Epithelial cell of prostate (primary cell): ENCODE measurements at regions not wholly inside any gene's neighbourhood (a gene's known extent, or its start where the extent isn't known, plus 50 kb on each side); places are given as distances from the start of the nearest gene placed in this dataset.
A peak's percentile ranks its signal among the peaks of the same experiment; 100 is the strongest.

Source experiments
- DNase-seq: peaks from one replicate; pipeline ENCODE4 v3.0.0-alpha.2; 2011; ENCODE audit warnings: low read depth, low spot score
- H3K27ac ChIP-seq: fragments of 450-650 bp; 2 replicates; pipeline ENCODE4 v1.5.1; 2017; ENCODE audit warnings: mild to moderate bottlenecking

- no peak overlapping the region for H3K27ac ChIP-seq
- DNase-seq, result no peak
Measured at GRCh38 chr20:50257860-50258259, 67.2 kb downstream of the CEBPB start.

- DNase-seq, result no peak
- H3K27ac ChIP-seq, result no peak overlapping the region
Measured at GRCh38 chr20:50258790-50259483, 68.3 kb downstream of the CEBPB start.

GRCh38 chr20:50259705-50260478 lies 69.3 kb downstream of the CEBPB start:
- DNase-seq, result no peak
- H3K27ac ChIP-seq, result no peak overlapping the region

- no peak overlapping the region for H3K27ac ChIP-seq
- DNase-seq, result no peak
Measured at GRCh38 chr20:50260479-50261221, 70.0 kb downstream of the CEBPB start.

- no peak overlapping the region for H3K27ac ChIP-seq
- no peak for DNase-seq
Measured at GRCh38 chr20:50261471-50262212, 71.0 kb downstream of the CEBPB start.

- DNase-seq, result no peak
- no peak overlapping the region for H3K27ac ChIP-seq
Measured at GRCh38 chr20:50263831-50264230, 73.2 kb downstream of the CEBPB start.

- no peak overlapping the region for H3K27ac ChIP-seq
Measured at GRCh38 chr20:50264534-50265145, 74.0 kb downstream of the CEBPB start.

GRCh38 chr20:50265245-50265946 lies 74.8 kb downstream of the CEBPB start:
- no peak overlapping the region for H3K27ac ChIP-seq
- no peak for DNase-seq

More at GRCh38 chr20:50264534-50265145, 74.0 kb downstream of the CEBPB start:
- no peak for DNase-seq

GRCh38 chr20:50266293-50267040 lies 75.8 kb downstream of the CEBPB start:
- H3K27ac ChIP-seq, result peak overlapping the region; percentile 5

GRCh38 chr20:50267041-50267865 lies 76.6 kb downstream of the CEBPB start:
- no peak for DNase-seq
- peak overlapping the region; percentile 5 for H3K27ac ChIP-seq

More at GRCh38 chr20:50266293-50267040, 75.8 kb downstream of the CEBPB start:
- DNase-seq, result no peak

- DNase-seq, result no peak
- no peak overlapping the region for H3K27ac ChIP-seq
Measured at GRCh38 chr20:50267866-50268219, 77.2 kb downstream of the CEBPB start.

GRCh38 chr20:50269091-50270033 lies 78.7 kb downstream of the CEBPB start:
- no peak for DNase-seq
- H3K27ac ChIP-seq, result no peak overlapping the region

- DNase-seq, result no peak
- no peak overlapping the region for H3K27ac ChIP-seq
Measured at GRCh38 chr20:50270034-50270395, 79.4 kb downstream of the CEBPB start.

- no peak overlapping the region for H3K27ac ChIP-seq
- no peak for DNase-seq
Measured at GRCh38 chr20:50270569-50270968, 79.9 kb downstream of the CEBPB start.

GRCh38 chr20:50271176-50271575 lies 80.5 kb downstream of the CEBPB start:
- H3K27ac ChIP-seq, result no peak overlapping the region
- no peak for DNase-seq

- DNase-seq, result no peak
- no peak overlapping the region for H3K27ac ChIP-seq
Measured at GRCh38 chr20:50271612-50272011, 81.0 kb downstream of the CEBPB start.
